ENCODE measurements at regions not wholly inside any gene's neighbourhood (a gene's known extent, or its start where the extent isn't known, plus 50 kb on each side); places are given as distances from the start of the nearest gene placed in this dataset.

DNA sequence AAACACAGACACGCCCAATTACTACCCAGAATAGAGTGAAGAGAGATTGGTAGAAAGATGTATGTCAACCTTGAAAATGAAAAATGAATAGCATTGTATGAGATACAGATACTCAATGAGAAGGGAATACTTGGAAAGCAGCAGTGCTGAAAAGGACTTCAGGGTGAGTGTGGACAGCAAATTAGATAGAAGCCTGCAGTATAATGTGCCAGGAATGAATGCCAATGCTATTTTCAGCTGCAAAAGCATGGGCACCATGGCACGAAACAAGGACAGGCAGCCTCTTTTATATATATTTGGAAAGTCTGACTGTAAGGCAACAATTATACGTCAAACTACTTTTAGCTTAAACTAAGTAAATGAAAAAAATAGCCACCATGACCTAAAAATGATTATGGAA, 118.2 kb downstream of the PTCHD4 start:
- TF ChIP-seq, protein P1, sequence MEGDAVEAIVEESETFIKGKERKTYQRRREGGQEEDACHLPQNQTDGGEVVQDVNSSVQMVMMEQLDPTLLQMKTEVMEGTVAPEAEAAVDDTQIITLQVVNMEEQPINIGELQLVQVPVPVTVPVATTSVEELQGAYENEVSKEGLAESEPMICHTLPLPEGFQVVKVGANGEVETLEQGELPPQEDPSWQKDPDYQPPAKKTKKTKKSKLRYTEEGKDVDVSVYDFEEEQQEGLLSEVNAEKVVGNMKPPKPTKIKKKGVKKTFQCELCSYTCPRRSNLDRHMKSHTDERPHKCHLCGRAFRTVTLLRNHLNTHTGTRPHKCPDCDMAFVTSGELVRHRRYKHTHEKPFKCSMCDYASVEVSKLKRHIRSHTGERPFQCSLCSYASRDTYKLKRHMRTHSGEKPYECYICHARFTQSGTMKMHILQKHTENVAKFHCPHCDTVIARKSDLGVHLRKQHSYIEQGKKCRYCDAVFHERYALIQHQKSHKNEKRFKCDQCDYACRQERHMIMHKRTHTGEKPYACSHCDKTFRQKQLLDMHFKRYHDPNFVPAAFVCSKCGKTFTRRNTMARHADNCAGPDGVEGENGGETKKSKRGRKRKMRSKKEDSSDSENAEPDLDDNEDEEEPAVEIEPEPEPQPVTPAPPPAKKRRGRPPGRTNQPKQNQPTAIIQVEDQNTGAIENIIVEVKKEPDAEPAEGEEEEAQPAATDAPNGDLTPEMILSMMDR (CRISPR knock-in tag; IDR thresholded peaks at IDR 0.05) = no peak
- no peak for TF ChIP-seq GABPA (IDR thresholded peaks at IDR 0.05; ENCODE audit: low read depth, low read length)
- no peak for TF ChIP-seq GABPA (CRISPR knock-in tag; IDR thresholded peaks at IDR 0.05; ENCODE audit: low read depth)
- no peak for TF ChIP-seq ZFP36L2 (CRISPR knock-in tag; IDR thresholded peaks at IDR 0.05)
- no peak for TF ChIP-seq CAMTA2 (CRISPR knock-in tag; IDR thresholded peaks at IDR 0.05; ENCODE audit: borderline replicate concordance)
- no peak for TF ChIP-seq CEBPB (IDR thresholded peaks at IDR 0.05; ENCODE audit: borderline replicate concordance, low read depth, low read length)
- TF ChIP-seq SMAD3 (CRISPR knock-in tag; IDR thresholded peaks at IDR 0.05) = no peak
- TF ChIP-seq JUND (CRISPR knock-in tag; IDR thresholded peaks at IDR 0.05) = no peak
- no peak for TF ChIP-seq MXI1 (IDR thresholded peaks at IDR 0.05; ENCODE audit: borderline replicate concordance, low read depth, low read length)
- no peak for TF ChIP-seq ZBTB26 (CRISPR knock-in tag; IDR thresholded peaks at IDR 0.05; ENCODE audit: borderline replicate concordance)
